ENCODE measurements at regions not wholly inside any gene's neighbourhood (a gene's known extent, or its start where the extent isn't known, plus 50 kb on each side); places are given as distances from the start of the nearest gene placed in this dataset.

DNA sequence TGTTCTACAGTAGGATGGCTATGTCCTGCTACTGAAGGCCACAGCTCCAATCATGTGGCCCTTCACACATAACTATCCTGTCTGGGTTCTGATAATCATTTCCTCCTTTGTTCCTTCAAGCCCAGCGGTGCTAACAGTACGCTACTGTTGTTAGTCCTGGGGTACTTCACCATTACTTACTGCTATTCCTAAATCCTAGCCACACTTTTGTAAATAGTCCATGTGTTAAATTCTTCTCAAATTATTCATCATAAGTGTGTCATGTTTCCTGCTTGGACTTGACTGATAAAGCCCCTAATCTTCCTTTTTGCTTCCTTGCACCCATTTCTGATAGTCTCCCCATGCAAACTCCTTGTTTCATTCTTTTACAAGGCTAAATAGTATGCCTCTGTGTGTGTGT lies 332.6 kb downstream of the FGF13 start:
- DNase-seq (ENCODE audit: extremely low read depth, low read depth): no peak
- no peak overlapping the region for H3K4me3 ChIP-seq (replicated peaks; ENCODE audit: low read depth, low read length)
- TF ChIP-seq, protein P1, sequence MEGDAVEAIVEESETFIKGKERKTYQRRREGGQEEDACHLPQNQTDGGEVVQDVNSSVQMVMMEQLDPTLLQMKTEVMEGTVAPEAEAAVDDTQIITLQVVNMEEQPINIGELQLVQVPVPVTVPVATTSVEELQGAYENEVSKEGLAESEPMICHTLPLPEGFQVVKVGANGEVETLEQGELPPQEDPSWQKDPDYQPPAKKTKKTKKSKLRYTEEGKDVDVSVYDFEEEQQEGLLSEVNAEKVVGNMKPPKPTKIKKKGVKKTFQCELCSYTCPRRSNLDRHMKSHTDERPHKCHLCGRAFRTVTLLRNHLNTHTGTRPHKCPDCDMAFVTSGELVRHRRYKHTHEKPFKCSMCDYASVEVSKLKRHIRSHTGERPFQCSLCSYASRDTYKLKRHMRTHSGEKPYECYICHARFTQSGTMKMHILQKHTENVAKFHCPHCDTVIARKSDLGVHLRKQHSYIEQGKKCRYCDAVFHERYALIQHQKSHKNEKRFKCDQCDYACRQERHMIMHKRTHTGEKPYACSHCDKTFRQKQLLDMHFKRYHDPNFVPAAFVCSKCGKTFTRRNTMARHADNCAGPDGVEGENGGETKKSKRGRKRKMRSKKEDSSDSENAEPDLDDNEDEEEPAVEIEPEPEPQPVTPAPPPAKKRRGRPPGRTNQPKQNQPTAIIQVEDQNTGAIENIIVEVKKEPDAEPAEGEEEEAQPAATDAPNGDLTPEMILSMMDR (IDR thresholded peaks at IDR 0.05; ENCODE audit: low read depth, low read length, missing control alignments): no peak

- DNase-seq (ENCODE audit: extremely low read depth, low read depth): no peak
- TF ChIP-seq, protein P1 (IDR thresholded peaks at IDR 0.05; ENCODE audit: low read depth, low read length, missing control alignments): no peak
- no peak overlapping the region for H3K4me3 ChIP-seq (replicated peaks; ENCODE audit: low read depth, low read length)
Observed at GRCh38 chrX:138408101-138408500, 303.4 kb downstream of the FGF13 start.

DNA sequence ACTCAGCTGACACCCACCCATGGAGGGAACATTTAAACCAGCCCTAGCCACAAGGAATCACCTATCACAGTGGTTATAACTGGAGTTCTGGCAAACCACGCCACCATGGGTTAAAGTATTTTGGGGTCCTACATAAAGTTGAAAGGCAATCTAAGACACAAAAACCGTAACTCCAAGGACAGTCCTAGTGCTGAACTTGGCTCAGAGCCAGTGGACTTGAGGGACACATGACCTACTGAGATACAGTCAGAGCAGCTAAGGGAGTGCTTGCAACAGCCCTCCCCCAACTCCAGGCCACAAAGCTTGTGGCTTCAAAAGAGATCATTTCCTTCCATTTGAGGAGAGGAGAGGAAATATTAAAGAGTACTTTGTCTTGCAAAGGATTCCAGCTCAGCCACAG lies 300.5 kb downstream of the FGF13 start:
- TF ChIP-seq, protein P1 (IDR thresholded peaks at IDR 0.05; ENCODE audit: low read depth, low read length, missing control alignments): no peak
- DNase-seq (ENCODE audit: extremely low read depth, low read depth): no peak
- no peak overlapping the region for H3K4me3 ChIP-seq (replicated peaks; ENCODE audit: low read depth, low read length)

Measured in HFF-Myc (cell line).